ENCODE measurements at regions not wholly inside any gene's neighbourhood (a gene's known extent, or its start where the extent isn't known, plus 50 kb on each side); places are given as distances from the start of the nearest gene placed in this dataset.

DNA sequence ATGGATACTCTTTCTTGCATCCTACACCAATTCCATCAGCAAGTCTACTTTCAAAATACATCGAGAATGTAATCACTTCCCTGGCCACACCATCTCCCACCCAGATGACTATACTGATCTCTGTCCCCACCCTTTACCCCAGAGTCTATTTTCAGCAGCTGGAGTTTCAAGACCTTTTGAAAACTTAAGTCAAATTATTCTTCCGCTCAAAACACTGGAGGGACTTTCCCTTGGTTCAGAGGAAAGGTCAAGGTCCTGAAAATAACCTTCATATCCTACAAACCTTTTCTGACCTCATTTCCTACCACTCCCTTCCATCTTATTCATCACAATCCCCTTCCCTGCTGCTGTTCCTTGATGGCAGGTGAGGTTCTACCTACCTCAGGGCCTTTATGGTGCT is 58.8 kb upstream of the LYPD6 start:
- TF ChIP-seq, protein P1, sequence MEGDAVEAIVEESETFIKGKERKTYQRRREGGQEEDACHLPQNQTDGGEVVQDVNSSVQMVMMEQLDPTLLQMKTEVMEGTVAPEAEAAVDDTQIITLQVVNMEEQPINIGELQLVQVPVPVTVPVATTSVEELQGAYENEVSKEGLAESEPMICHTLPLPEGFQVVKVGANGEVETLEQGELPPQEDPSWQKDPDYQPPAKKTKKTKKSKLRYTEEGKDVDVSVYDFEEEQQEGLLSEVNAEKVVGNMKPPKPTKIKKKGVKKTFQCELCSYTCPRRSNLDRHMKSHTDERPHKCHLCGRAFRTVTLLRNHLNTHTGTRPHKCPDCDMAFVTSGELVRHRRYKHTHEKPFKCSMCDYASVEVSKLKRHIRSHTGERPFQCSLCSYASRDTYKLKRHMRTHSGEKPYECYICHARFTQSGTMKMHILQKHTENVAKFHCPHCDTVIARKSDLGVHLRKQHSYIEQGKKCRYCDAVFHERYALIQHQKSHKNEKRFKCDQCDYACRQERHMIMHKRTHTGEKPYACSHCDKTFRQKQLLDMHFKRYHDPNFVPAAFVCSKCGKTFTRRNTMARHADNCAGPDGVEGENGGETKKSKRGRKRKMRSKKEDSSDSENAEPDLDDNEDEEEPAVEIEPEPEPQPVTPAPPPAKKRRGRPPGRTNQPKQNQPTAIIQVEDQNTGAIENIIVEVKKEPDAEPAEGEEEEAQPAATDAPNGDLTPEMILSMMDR (IDR thresholded peaks at IDR 0.05; ENCODE audit: control insufficient read depth, insufficient read depth, low read depth, low read length, missing control alignments), result no peak
- no peak overlapping the region for H3K4me3 ChIP-seq (ENCODE audit: control insufficient read depth, low read depth, low read length)
- no peak for DNase-seq (ENCODE audit: low read depth)

- no peak overlapping the region for H3K4me3 ChIP-seq (ENCODE audit: control insufficient read depth, low read depth, low read length)
- peak; percentile 45 for DNase-seq (ENCODE audit: low read depth)
- TF ChIP-seq, protein P1 (IDR thresholded peaks at IDR 0.05; ENCODE audit: control insufficient read depth, insufficient read depth, low read depth, low read length, missing control alignments), result no peak
Observed at GRCh38 chr2:149278161-149278871, 52.1 kb upstream of the LYPD6 start.

DNA sequence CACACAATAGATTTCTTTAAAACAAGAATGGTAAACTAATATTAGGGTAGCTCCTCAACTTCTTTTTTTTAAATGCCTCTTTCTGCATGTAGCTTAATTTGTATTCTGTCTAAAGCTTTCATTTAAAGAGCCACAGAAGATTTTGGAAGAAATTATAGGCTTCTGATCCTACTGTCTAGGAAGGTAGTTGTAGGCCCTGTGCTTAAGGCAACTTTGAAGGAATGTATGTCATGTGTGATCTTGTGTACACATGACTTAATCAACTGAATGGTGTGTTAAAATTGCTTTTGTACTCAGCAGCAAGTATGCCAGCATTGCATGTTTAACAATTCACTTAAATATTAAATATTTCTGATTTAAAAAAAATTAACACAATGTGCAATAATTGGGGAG is 51.5 kb upstream of the LYPD6 start:
- DNase-seq (ENCODE audit: low read depth), result no peak
- H3K4me3 ChIP-seq (ENCODE audit: control insufficient read depth, low read depth, low read length), result no peak overlapping the region
- TF ChIP-seq, protein P1 (IDR thresholded peaks at IDR 0.05; ENCODE audit: control insufficient read depth, insufficient read depth, low read depth, low read length, missing control alignments), result no peak
